ENCODE measurements at regions not wholly inside any gene's neighbourhood (a gene's known extent, or its start where the extent isn't known, plus 50 kb on each side); places are given as distances from the start of the nearest gene placed in this dataset.

DNA sequence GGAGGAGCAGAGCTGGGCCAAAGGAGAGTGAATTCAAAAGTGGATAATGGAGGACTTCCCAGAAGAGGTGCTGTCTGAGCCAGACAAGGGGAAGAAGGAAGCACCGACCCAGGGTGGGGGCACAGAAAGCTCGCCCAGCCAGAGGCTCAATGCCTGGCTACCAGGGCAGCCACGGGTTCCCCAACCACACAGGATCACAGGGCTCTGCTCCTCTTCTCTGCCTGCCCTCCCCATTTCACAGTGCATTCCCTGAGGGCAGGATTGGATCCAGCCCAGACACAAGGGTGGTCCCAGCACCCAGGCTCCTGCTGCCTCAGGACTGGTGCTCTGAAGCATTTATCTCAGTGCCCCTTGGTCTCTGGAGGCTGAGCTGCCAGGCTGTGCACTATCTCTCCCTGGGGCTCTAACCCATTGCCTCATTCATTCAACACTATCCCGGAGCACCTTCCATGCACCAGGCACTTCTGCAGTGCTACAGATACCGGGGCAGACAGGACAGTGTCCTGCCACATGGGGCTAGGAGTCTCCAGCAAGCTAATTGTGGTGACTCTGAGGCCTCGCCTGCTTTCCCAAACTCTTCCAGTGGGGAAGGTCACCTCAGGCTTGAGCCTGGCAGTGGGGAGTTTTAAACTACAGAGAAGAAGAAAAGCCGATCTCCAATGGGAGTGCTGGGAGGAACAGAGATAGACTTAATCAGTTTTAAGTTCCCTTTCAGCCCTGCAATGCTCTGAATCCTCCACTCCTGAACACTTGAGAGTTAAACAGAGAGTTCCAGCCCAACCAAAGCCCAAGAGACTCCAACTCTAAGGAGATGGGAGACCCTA lies 201.8 kb upstream of the ZMIZ1 start:
- TF ChIP-seq CTCF (IDR thresholded peaks at IDR 0.05 in 4 of 5, conservative IDR thresholded peaks at IDR 0.05 in 1 of 5) (no peak), POLR2A (IDR thresholded peaks at IDR 0.05) (no peak)

All from gastrocnemius medialis (tissue), 4 donors.